Esophagus squamous epithelium (tissue), 5 donors: ENCODE measurements at regions not wholly inside any gene's neighbourhood (a gene's known extent, or its start where the extent isn't known, plus 50 kb on each side); places are given as distances from the start of the nearest gene placed in this dataset.

Experiments
- DNase-seq: peaks from one replicate; lab custom pipeline; 2025; lab: John Stamatoyannopoulos, UW
- H3K27ac ChIP-seq, 4 donors: fragments of 200-600 bp; sonication (generic); one replicate each; pipeline ENCODE4 v1.5.1; 2016 to 2019; ENCODE audit warnings: mild to moderate bottlenecking in 1 of 4
- H3K27me3 ChIP-seq, 4 donors: fragments of 200-600 bp; sonication (generic); 1 replicate in 3 of 4; 2 replicates in 1 of 4; pipeline versions ENCODE4 v1.5.1 to v1.6.0; 2017 to 2021; ENCODE audit warnings: antibody characterized with exemption in 1 of 4
- H3K36me3 ChIP-seq, 3 donors: fragments of 200-600 bp; sonication (generic); one replicate each; pipeline ENCODE4 v1.5.1; 2016 to 2019
- H3K4me1 ChIP-seq, 3 donors: fragments of 200-600 bp; sonication (generic); one replicate each; pipeline ENCODE4 v1.5.1; 2017 to 2019
- H3K4me3 ChIP-seq, 4 donors: fragments of 200-600 bp; sonication (generic); 1 replicate in 3 of 4; 2 replicates in 1 of 4; pipeline ENCODE4 v1.5.1; 2016 to 2019; ENCODE audit warnings: mild to moderate bottlenecking in 2 of 4, moderate library complexity in 1 of 4
- H3K9me3 ChIP-seq, 3 donors: fragments of 200-600 bp; sonication (generic); one replicate each; pipeline ENCODE4 v1.5.1; 2016 to 2019
- POLR2A ChIP-seq, 4 donors: fragments of 450-650 bp; IDR thresholded peaks; one replicate each; pipeline ENCODE4 v1.6.1; 2017; ENCODE audit warnings: antibody characterized with exemption in 4 of 4, mild to moderate bottlenecking in 4 of 4, moderate library complexity in 3 of 4
- WGBS, 2 donors: methylation state at CpG; one replicate each; pipeline ENCODE4 v1.1.5; 2018; 5-methylcytosine and 5-hydroxymethylcytosine counted together
- intact Hi-C: fragments of 100-400 bp; cut with DNase I; formaldehyde crosslinking; loops from one replicate; pipeline ENCODE4 v1.15.0; 2022
- TF ChIP-seq, protein P1 (sequence below), 6 experiments: fragments of 450-650 bp in 4 of 6; fragments of 200-600 bp in 2 of 6; sonication (generic) in 2 of 6; IDR thresholded peaks; one replicate each; pipeline ENCODE4 v1.5.1; 2016 to 2019; ENCODE audit warnings: antibody characterized with exemption in 6 of 6, mild to moderate bottlenecking in 4 of 6, moderate library complexity in 4 of 6
- donor health status: DM: yes; HTN: yes; CAD: no.

DNA sequence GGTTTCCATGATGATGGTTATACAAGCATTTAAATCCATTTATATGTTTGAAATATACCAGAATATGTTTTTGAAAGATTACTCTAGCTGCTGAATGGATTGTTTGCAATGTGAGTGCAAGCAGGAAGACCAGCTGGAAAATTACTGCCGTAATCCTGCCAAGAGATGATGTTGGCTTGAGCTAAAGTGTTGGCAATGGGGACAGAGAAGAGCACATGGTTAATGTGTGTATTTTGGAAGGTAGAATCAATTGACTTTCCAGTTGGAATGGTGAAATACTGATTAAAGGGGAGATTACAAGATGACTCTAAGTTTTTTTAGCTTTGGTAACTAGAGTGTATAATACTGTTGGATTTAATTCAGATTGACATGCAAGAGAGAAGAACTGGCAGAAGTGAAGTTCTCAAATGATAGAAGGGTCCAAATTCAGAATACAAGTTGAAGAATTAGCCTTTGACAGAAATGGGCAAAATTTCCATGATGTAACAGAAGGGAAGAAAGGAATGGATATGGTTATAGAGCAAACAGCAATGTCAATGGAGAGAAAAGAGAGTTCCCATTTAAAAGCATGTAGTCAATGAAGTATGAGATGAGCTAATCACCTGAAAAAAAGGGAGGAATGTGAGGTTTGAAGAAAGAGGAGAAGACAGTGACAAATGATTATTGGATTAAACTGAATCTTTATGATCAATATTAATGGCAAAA, 422.0 kb downstream of the CDC14C start:
- intact Hi-C loops, result no loop called here
- Histone ChIP-seq H3K27me3 (no peaks in the 10 kb centered on the region), H3K27ac (peak overlapping the region in 1 of 4 donors; percentile 6), H3K9me3 (no peaks in the 10 kb centered on the region), H3K36me3 (no peaks in the 10 kb centered on the region), H3K4me3 (no peak overlapping the region), H3K4me1 (no peaks in the 10 kb centered on the region)
- no peak for TF ChIP-seq POLR2A (IDR thresholded peaks at IDR 0.05)
- TF ChIP-seq, protein P1, sequence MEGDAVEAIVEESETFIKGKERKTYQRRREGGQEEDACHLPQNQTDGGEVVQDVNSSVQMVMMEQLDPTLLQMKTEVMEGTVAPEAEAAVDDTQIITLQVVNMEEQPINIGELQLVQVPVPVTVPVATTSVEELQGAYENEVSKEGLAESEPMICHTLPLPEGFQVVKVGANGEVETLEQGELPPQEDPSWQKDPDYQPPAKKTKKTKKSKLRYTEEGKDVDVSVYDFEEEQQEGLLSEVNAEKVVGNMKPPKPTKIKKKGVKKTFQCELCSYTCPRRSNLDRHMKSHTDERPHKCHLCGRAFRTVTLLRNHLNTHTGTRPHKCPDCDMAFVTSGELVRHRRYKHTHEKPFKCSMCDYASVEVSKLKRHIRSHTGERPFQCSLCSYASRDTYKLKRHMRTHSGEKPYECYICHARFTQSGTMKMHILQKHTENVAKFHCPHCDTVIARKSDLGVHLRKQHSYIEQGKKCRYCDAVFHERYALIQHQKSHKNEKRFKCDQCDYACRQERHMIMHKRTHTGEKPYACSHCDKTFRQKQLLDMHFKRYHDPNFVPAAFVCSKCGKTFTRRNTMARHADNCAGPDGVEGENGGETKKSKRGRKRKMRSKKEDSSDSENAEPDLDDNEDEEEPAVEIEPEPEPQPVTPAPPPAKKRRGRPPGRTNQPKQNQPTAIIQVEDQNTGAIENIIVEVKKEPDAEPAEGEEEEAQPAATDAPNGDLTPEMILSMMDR (IDR thresholded peaks at IDR 0.05), result no peak
- 11 to 23% methylated on average over 1 of the region's 1 CpG for WGBS, 2 donors
- no peak for DNase-seq

DNA sequence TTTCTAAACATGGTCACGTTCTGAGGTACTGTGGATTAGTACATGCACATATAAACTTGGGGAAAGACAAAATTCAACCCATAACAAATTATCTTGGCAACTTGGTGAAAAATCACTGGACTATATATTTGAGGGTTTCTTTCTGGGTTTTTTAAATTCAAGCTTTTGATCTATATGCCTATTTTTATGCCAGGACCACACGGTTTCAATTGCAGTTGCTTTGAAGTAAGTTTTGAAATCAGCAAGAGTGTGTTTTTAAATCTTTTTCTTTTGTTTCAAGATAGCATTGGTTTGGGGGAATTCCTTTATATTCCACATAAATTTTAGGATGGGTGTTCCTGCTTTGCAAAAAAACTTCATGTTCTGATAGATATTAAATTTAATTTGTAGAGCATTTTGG, 406.4 kb upstream of the VWC2 start:
- intact Hi-C loops, result no loop called here
- 42 to 52% methylated on average over 2 of the region's 2 CpGs for WGBS, 2 donors
- Histone ChIP-seq H3K36me3 (no peaks in the 10 kb centered on the region), H3K27me3 (no peaks in the 10 kb centered on the region), H3K9me3 (no peaks in the 10 kb centered on the region), H3K4me1 (no peaks in the 10 kb centered on the region), H3K27ac (no peak overlapping the region), H3K4me3 (no peak overlapping the region)
- no peak for TF ChIP-seq POLR2A (IDR thresholded peaks at IDR 0.05)
- TF ChIP-seq, protein P1 (IDR thresholded peaks at IDR 0.05), result no peak
- DNase-seq, result no peak

DNA sequence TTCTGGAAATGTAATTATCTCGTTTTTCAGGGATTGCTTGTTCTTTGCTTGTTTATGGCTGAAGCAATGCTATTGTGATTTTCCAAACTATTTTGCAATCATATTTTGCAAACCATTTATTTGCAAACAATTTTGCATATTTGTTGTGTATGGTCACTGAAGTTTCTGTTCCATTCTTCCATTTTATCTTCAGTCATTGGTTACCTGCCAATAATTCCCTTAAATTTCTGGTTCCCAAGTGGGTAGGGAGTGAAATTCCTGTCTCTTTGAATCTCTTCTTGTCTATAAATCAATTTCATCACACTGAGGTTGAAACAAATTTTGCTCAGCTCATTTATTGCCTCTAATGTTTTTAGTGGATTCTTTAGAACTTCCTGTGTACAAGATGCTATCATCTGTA, 401.7 kb upstream of the VWC2 start:
- no peaks in the 10 kb centered on the region for H3K4me1 ChIP-seq
- no peaks in the 10 kb centered on the region for H3K27me3 ChIP-seq
- no peak for DNase-seq
- H3K4me3 ChIP-seq, result no peak overlapping the region
- no peaks in the 10 kb centered on the region for H3K9me3 ChIP-seq
- no peak overlapping the region for H3K27ac ChIP-seq
- WGBS, 2 donors, result 57 to 79% methylated on average over 1 of the region's 1 CpG
- intact Hi-C loops, result no loop called here
- no peaks in the 10 kb centered on the region for H3K36me3 ChIP-seq
- no peak for TF ChIP-seq POLR2A (IDR thresholded peaks at IDR 0.05)
- TF ChIP-seq, protein P1 (IDR thresholded peaks at IDR 0.05), result no peak

DNA sequence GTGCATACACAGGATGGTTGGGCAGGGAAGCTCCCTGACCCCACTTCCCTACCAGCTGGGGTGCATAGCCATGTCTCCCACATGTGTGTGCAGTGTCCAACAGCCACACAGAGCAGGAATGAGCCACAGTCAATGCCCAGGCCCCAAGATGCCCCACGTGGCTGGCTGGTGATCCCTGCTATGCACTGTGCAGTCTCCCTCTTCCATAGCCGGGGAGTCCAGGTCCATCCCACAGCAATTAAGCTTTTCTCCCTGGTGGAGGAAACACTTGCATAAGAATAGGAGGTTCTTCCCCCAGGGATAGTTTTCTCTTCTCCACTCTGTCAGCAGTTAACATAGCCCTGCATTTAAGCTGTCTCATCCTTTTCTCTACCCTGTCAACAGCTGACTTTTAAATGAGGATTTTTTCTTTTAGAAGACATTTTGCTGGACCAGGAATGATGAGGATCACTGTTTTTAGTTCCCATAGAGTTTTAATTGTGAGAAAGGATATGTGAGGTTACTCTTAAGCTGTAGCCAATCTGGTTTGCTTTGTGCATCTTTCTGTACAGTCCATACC, 396.5 kb upstream of the VWC2 start:
- H3K9me3 ChIP-seq, result peaks cover 0 to 14% (median 10%) of the 10 kb centered on the region in 3 donors
- H3K4me1 ChIP-seq, result no peaks in the 10 kb centered on the region
- DNase-seq, result no peak
- no peak overlapping the region for H3K27ac ChIP-seq
- H3K36me3 ChIP-seq, result no peaks in the 10 kb centered on the region
- TF ChIP-seq, protein P1 (IDR thresholded peaks at IDR 0.05), result no peak
- TF ChIP-seq POLR2A (IDR thresholded peaks at IDR 0.05), result no peak
- H3K27me3 ChIP-seq, result no peaks in the 10 kb centered on the region
- intact Hi-C loops, result no loop called here
- WGBS, 2 donors, result 57 to 64% methylated on average over 1 to 2 of the region's 2 CpGs
- H3K4me3 ChIP-seq, result no peak overlapping the region

DNA sequence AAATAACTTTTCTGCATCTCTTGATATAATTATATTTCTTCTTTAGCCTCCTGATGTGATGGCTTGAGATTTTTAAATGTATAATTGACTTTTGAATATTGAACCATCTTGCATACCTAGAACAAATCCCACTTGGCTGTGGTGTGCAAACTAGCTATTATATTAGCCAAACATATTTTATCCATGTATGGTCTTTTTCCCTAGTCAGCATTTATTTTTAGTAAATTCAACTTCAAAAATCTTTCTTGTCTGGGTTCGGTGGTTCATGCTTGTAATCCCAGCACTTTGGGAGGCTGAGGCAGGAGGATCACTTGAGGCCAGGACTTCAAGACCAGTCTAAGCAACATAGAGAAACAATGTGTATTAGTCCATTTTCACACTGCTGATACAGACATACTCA, 386.6 kb upstream of the VWC2 start:
- no peak for DNase-seq
- intact Hi-C loops, result no loop called here
- WGBS, 2 donors, result 92% methylated on average over 1 of the region's 1 CpG

More for the DNA sequence above, 386.6 kb upstream of the VWC2 start:
- Histone ChIP-seq H3K36me3 (no peaks in the 10 kb centered on the region), H3K9me3 (peaks cover 0 to 5% (median 0%) of the 10 kb centered on the region in 3 donors), H3K4me1 (no peaks in the 10 kb centered on the region), H3K27me3 (peaks cover 0 to 24% (median 0%) of the 10 kb centered on the region in 4 donors), H3K4me3 (no peak overlapping the region), H3K27ac (no peak overlapping the region)
- TF ChIP-seq, protein P1 (IDR thresholded peaks at IDR 0.05), result no peak
- TF ChIP-seq POLR2A (IDR thresholded peaks at IDR 0.05), result no peak
